ENCODE measurements at regions not wholly inside any gene's neighbourhood (a gene's known extent, or its start where the extent isn't known, plus 50 kb on each side); places are given as distances from the start of the nearest gene placed in this dataset.
"Not testable (repeated sequence)": the region's sequence is repeated elsewhere in the genome, so short reads cannot be mapped to it uniquely, and the experiment has no call there.

DNA sequence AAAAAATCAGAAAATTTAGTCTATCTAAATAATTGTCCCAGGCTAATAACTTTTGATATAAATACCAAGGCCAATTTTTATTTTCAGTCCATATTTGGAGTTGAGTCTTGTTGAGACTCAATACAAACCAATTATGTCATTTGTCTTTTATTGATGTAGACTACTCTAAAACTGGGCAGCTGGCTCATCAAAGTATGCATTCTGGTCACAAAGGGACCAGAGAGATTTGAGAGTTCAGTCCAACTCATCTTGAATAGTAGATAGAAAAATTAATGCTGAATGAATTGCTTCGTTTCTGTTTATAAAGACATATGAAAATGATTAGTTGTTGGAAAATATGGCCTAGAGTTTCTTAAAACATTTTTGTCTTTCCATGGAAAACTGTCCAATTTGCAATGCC is 412.5 kb upstream of the KLHL4 start:
- ATAC-seq (no peak), DNase-seq (no peak)
- Histone ChIP-seq H3K9me3 (no peaks in the 10 kb centered on the region), H3K4me1 (ENCODE audit: low read depth) (no peaks in the 10 kb centered on the region), H3K36me3 (ENCODE audit: low read depth) (no peaks in the 10 kb centered on the region), H3K4me3 (no peak overlapping the region)
- TF ChIP-seq, protein P1, sequence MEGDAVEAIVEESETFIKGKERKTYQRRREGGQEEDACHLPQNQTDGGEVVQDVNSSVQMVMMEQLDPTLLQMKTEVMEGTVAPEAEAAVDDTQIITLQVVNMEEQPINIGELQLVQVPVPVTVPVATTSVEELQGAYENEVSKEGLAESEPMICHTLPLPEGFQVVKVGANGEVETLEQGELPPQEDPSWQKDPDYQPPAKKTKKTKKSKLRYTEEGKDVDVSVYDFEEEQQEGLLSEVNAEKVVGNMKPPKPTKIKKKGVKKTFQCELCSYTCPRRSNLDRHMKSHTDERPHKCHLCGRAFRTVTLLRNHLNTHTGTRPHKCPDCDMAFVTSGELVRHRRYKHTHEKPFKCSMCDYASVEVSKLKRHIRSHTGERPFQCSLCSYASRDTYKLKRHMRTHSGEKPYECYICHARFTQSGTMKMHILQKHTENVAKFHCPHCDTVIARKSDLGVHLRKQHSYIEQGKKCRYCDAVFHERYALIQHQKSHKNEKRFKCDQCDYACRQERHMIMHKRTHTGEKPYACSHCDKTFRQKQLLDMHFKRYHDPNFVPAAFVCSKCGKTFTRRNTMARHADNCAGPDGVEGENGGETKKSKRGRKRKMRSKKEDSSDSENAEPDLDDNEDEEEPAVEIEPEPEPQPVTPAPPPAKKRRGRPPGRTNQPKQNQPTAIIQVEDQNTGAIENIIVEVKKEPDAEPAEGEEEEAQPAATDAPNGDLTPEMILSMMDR (IDR thresholded peaks at IDR 0.05), result no peak
- intact Hi-C loops (cut with DNase I, micrococcal nuclease), result no loop called here

DNA sequence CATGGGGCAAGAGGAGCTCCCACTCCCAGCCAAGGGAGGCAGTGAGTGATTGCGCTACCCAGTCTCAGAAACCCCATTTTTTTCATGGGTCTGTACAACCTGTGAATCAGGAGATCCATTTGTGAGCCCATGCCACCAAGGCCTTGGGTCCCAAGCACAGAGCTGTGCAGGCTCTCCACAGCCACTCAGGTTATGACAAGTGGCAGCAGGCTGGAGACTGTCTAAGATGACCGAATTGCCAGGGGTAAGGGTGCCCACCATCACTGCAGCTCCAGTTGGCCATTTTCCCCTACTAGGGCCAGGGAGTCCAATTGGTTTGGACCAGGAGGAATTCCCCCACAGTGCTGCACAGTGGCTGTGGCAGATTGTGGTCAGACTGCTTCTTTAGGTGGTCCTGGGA is 407.5 kb upstream of the KLHL4 start:
- Histone ChIP-seq H3K36me3 (ENCODE audit: low read depth) (no peaks in the 10 kb centered on the region), H3K4me3 (no peak overlapping the region), H3K4me1 (ENCODE audit: low read depth) (no peaks in the 10 kb centered on the region), H3K9me3 (no peaks in the 10 kb centered on the region)
- TF ChIP-seq, protein P1 (IDR thresholded peaks at IDR 0.05), result no peak
- ATAC-seq, result no peak
- no peak for DNase-seq
- intact Hi-C loops (cut with DNase I, micrococcal nuclease), result no loop called here

DNA sequence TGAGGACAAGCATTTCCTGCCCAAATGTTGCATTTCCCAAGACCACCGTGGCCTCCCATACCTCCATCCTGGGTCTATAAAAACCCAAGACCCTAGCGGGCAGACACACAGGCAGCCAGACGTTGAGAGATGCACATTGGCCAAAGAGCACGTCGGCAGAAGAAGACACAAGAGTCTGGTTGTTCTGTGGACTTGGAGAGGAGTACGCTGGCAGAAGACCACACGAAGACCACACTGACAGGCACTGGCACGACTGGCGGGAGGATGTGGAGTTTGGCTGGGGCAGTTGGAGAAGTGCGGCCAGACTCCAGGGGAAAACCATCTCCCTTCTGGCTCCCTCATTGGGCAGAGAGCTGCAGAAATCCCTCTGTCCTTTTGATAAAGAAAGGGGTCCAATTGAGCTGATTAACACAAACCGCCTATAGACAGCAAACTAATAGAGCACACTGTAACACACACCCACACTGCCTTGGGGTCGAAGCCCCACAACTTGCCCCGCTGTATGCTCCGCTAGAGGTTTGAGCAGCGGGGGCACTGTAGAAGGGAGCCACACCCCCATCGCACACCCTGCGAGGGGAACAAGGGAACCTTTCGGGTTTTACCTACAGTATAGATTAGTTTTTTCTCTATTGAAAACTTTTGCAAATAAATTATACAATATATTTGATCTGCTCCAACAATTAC is 376.7 kb upstream of the KLHL4 start:
- H3K4me3 ChIP-seq, result no peak overlapping the region
- no peaks in the 10 kb centered on the region for H3K36me3 ChIP-seq (ENCODE audit: low read depth)
- no peaks in the 10 kb centered on the region for H3K4me1 ChIP-seq (ENCODE audit: low read depth)
- ATAC-seq (no peak), DNase-seq (no peak)
- intact Hi-C loops (cut with DNase I, micrococcal nuclease), result no loop called here
- TF ChIP-seq, protein P1 (IDR thresholded peaks at IDR 0.05), result no peak
- no peaks in the 10 kb centered on the region for H3K9me3 ChIP-seq

DNA sequence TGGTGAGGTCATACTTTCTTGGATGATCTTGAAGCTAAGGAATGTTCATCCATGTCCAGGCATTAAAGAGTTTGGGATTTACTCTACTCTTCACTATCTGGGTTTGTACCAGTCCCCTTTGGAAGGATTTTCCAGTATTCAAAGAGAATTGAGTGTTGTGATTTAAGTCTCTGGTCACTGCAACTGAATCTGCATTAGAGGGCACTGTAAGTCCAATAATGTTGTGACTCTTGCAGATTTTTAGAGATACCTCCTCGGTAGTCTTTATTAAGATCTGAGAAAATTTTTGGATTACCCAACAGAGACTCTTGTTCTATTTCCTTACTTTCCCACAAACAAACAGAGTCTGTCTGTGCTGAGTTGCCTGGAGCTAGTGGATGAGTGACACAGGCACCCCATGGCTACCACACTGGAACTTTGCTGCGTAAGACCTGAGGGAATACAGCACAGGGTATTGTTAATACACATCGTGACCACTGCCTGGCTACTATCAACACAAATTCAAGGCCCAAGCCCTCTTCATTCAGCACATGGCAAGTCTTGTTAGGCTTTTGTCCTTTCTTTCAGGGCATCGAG is 357.1 kb upstream of the KLHL4 start:
- TF ChIP-seq, protein P1 (IDR thresholded peaks at IDR 0.05), result no peak
- Histone ChIP-seq H3K4me1 (ENCODE audit: low read depth) (no peaks in the 10 kb centered on the region), H3K9me3 (peaks cover 7% of the 10 kb centered on the region), H3K36me3 (ENCODE audit: low read depth) (no peaks in the 10 kb centered on the region), H3K4me3 (no peak overlapping the region)
- ATAC-seq (no peak), DNase-seq (no peak)
- intact Hi-C loops (cut with DNase I, micrococcal nuclease), result no loop called here

DNA sequence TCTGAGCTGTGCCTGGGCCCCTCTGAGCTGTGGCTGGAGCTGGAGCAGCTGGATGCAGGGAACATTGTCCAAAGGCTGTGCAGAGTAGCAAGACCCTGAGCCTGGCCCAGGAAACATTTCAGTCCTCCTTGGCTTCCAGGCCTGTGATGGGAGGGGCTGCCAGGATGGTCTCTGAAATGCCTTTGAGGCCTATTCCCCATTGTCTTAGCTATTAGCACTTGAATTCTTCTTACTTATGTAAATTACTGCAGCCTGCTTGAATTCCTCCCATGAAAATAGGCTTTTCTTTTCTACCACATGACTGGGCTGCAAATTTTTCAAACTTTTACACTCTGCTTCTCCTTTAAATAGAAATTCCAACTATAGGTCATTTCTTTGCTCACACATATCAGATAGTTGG is 349.8 kb upstream of the KLHL4 start:
- TF ChIP-seq, protein P1 (IDR thresholded peaks at IDR 0.05), result no peak

DNA sequence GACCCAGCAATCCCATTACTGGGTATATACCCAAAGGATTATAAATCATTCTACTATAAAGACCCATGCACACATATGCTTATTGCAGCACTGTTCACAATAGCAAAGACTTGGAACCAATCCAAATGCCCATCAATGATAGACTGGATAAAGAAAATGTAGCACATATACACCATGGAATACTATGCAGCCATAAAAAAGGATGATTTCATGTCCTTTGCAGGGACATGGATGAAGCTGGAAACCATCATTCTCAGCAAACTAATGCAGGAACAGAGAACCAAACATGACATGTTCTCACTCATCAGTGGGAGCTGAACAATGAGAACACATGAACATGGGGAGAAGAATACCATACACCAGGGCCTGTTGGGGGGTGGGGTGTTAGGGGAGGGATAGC is 339.6 kb upstream of the KLHL4 start:
- H3K36me3 ChIP-seq (ENCODE audit: low read depth); H3K9me3 ChIP-seq; ATAC-seq; H3K4me3 ChIP-seq; intact Hi-C loops (cut with DNase I, micrococcal nuclease); DNase-seq; H3K4me1 ChIP-seq (ENCODE audit: low read depth): not testable (repeated sequence)

More for the DNA sequence above, 349.8 kb upstream of the KLHL4 start:
- ATAC-seq (no peak), DNase-seq (no peak)
- intact Hi-C loops (cut with DNase I, micrococcal nuclease), result no loop called here
- H3K9me3 ChIP-seq, result no peaks in the 10 kb centered on the region
- H3K36me3 ChIP-seq (ENCODE audit: low read depth), result no peaks in the 10 kb centered on the region
- no peak overlapping the region for H3K4me3 ChIP-seq
- H3K4me1 ChIP-seq (ENCODE audit: low read depth), result no peaks in the 10 kb centered on the region

All from mucosa of descending colon (tissue), 3 donors.